HEK293 (cell line): ENCODE measurements at regions not wholly inside any gene's neighbourhood (a gene's known extent, or its start where the extent isn't known, plus 50 kb on each side); places are given as distances from the start of the nearest gene placed in this dataset.

Experiments
- CTCF ChIA-PET: fragments of 350-600 bp; formaldehyde crosslinking; extraction: SDS; loops from one replicate; lab custom pipeline; 2021; ENCODE audit warnings: antibody characterized with exemption; lab: Yijun Ruan, JAX
- POLR2A ChIA-PET: fragments of 300-600 bp; formaldehyde crosslinking; extraction: SDS; loops from one replicate; lab custom pipeline; 2020; ENCODE audit warnings: antibody characterized with exemption, inconsistent platforms; lab: Yijun Ruan, JAX
- H3K27ac ChIP-seq: fragments of 200-500 bp; sonication (Bioruptor generic); 2 replicates; pipeline ENCODE4 v1.5.1; 2014; ENCODE audit warnings: low read depth, low read length, control low read depth, inconsistent platforms; ENCODE audit errors: extremely low read depth
- H3K36me3 ChIP-seq, 2 experiments: fragments of 200-500 bp in 1 of 2; sonication (Bioruptor generic) in 1 of 2; 1 replicate in 1 of 2; 2 replicates in 1 of 2; pipeline ENCODE4 v1.5.1; 2014 to 2017; ENCODE audit warnings: inconsistent platforms in 2 of 2, low read length in 2 of 2; ENCODE audit not compliant: control insufficient read depth in 2 of 2, insufficient read depth in 1 of 2
- H3K4me1 ChIP-seq: fragments of 200-500 bp; sonication (Bioruptor generic); 2 replicates; pipeline ENCODE4 v1.5.1; 2014; ENCODE audit warnings: mild to moderate bottlenecking, low read length, inconsistent platforms; ENCODE audit not compliant: control insufficient read depth, insufficient read depth
- H3K4me3 ChIP-seq: 2 replicates; pipeline ENCODE4 v1.5.1; 2011; ENCODE audit warnings: low read depth, mild to moderate bottlenecking, control low read depth, low read length, moderate library complexity
- H3K9me3 ChIP-seq: fragments of 200-500 bp; sonication (Bioruptor generic); 2 replicates; pipeline ENCODE4 v1.5.1; 2014; ENCODE audit warnings: low read depth, low read length, inconsistent platforms; ENCODE audit not compliant: control insufficient read depth, insufficient read depth
- ATF2 ChIP-seq: fragments of 450-650 bp; formaldehyde crosslinking; IDR thresholded peaks from 2 replicates; pipeline ENCODE4 v1.5.1; 2016; ENCODE audit warnings: missing biosample characterization, missing genetic modification characterization, low read depth
- ELK4 ChIP-seq: IDR thresholded peaks from 2 replicates; pipeline ENCODE4 v1.6.1; 2011; ENCODE audit warnings: mild to moderate bottlenecking, low read depth, low read length, borderline replicate concordance
- GLIS2 ChIP-seq: fragments of 450-650 bp; formaldehyde crosslinking; IDR thresholded peaks from 2 replicates; pipeline ENCODE4 v1.5.1; 2016; ENCODE audit warnings: missing biosample characterization, missing genetic modification characterization
- HOXA7 ChIP-seq: sonication (generic); formaldehyde crosslinking; IDR thresholded peaks from 2 replicates; pipeline ENCODE4 v1.8.1; 2022; ENCODE audit warnings: missing genetic modification reagents, borderline replicate concordance
- SP7 ChIP-seq: fragments of 450-650 bp; formaldehyde crosslinking; IDR thresholded peaks from 2 replicates; pipeline ENCODE4 v1.5.1; 2016; ENCODE audit warnings: missing biosample characterization, missing genetic modification characterization
- WT1 ChIP-seq: fragments of 450-650 bp; formaldehyde crosslinking; IDR thresholded peaks from 2 replicates; pipeline ENCODE4 v1.5.1; 2016; ENCODE audit warnings: missing biosample characterization, missing genetic modification characterization
- ZBTB6 ChIP-seq: fragments of 450-650 bp; formaldehyde crosslinking; IDR thresholded peaks from 2 replicates; pipeline ENCODE4 v1.5.1; 2017; ENCODE audit warnings: missing biosample characterization, missing genetic modification characterization
- ZEB2 ChIP-seq: fragments of 450-650 bp; formaldehyde crosslinking; IDR thresholded peaks from 2 replicates; pipeline ENCODE4 v1.5.1; 2016; ENCODE audit warnings: missing biosample characterization, missing genetic modification characterization
- ZNF223 ChIP-seq: fragments of 450-650 bp; formaldehyde crosslinking; IDR thresholded peaks from 2 replicates; pipeline ENCODE4 v1.5.1; 2016; ENCODE audit warnings: missing biosample characterization, missing genetic modification characterization
- ZNF239 ChIP-seq: fragments of 450-650 bp; formaldehyde crosslinking; IDR thresholded peaks from 2 replicates; pipeline ENCODE4 v1.5.1; 2016; ENCODE audit warnings: missing biosample characterization, missing genetic modification characterization
- ZNF324 ChIP-seq: fragments of 450-650 bp; formaldehyde crosslinking; IDR thresholded peaks from 2 replicates; pipeline ENCODE4 v1.5.1; 2016; ENCODE audit warnings: missing biosample characterization, missing genetic modification characterization
- ZNF350 ChIP-seq: fragments of 450-650 bp; formaldehyde crosslinking; IDR thresholded peaks from 2 replicates; pipeline ENCODE4 v1.5.0; 2017; ENCODE audit warnings: missing biosample characterization, mild to moderate bottlenecking, missing genetic modification characterization
- ZNF544 ChIP-seq: fragments of 450-650 bp; formaldehyde crosslinking; IDR thresholded peaks from 2 replicates; pipeline ENCODE4 v1.5.0; 2017; ENCODE audit warnings: missing biosample characterization, missing genetic modification characterization
- ZNF571 ChIP-seq: fragments of 450-650 bp; formaldehyde crosslinking; IDR thresholded peaks from 2 replicates; pipeline ENCODE4 v1.5.0; 2017; ENCODE audit warnings: missing biosample characterization, missing genetic modification characterization
- ZNF585B ChIP-seq: fragments of 450-650 bp; formaldehyde crosslinking; IDR thresholded peaks from 2 replicates; pipeline ENCODE4 v1.5.1; 2016; ENCODE audit warnings: missing biosample characterization, missing genetic modification characterization
- ZNF600 ChIP-seq: fragments of 450-650 bp; formaldehyde crosslinking; IDR thresholded peaks from 2 replicates; pipeline ENCODE4 v1.5.1; 2016; ENCODE audit warnings: missing biosample characterization, missing genetic modification characterization
- ZSCAN30 ChIP-seq: fragments of 450-650 bp; IDR thresholded peaks from 2 replicates; pipeline ENCODE4 v1.5.1; 2018; ENCODE audit warnings: missing biosample characterization, mild to moderate bottlenecking, missing genetic modification characterization, moderate library complexity
- ZXDB ChIP-seq: fragments of 450-650 bp; formaldehyde crosslinking; IDR thresholded peaks from 2 replicates; pipeline ENCODE4 v1.5.1; 2016; ENCODE audit warnings: missing biosample characterization, missing genetic modification characterization
- TF ChIP-seq, protein P1 (sequence below): fragments of 450-650 bp; formaldehyde crosslinking; IDR thresholded peaks from 2 replicates; pipeline ENCODE4; 2016; ENCODE audit warnings: missing biosample characterization, missing genetic modification characterization
- TF ChIP-seq, protein P2 (sequence below): fragments of 450-650 bp; formaldehyde crosslinking; IDR thresholded peaks from 2 replicates; pipeline ENCODE4 v1.5.1; 2016; ENCODE audit warnings: missing biosample characterization, missing genetic modification characterization
- TF ChIP-seq, protein P3 (sequence below): fragments of 450-650 bp; formaldehyde crosslinking; IDR thresholded peaks from 2 replicates; pipeline ENCODE4 v1.5.1; 2016; ENCODE audit warnings: missing biosample characterization, missing genetic modification characterization

DNA sequence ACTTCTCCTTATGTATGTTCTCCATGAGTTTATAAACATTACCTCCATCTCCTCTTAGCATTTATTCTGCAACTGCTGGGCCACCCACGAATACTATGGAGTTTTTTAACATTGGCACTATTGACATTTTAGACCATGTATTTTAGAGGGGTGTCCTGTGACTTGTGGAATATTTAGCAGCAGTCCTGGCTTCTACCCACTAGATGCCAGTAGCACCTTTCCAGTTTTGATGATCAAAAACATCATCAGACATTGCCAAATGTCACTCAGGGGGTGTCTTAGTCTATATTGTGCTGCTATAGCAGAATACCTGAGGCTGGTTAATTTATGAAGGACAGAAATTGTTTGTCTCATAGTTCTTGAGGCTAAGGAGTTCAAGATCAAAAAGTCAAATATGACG is 187.5 kb upstream of the RORB start (continued):
- TF ChIP-seq, protein P1, sequence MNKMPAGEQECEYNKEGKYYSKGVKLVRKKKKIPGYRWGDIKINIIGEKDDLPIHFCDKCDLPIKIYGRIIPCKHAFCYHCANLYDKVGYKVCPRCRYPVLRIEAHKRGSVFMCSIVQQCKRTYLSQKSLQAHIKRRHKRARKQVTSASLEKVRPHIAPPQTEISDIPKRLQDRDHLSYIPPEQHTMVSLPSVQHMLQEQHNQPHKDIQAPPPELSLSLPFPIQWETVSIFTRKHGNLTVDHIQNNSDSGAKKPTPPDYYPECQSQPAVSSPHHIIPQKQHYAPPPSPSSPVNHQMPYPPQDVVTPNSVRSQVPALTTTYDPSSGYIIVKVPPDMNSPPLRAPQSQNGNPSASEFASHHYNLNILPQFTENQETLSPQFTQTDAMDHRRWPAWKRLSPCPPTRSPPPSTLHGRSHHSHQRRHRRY (tag by site-specific recombination) = no peak
- TF ChIP-seq, protein P2, sequence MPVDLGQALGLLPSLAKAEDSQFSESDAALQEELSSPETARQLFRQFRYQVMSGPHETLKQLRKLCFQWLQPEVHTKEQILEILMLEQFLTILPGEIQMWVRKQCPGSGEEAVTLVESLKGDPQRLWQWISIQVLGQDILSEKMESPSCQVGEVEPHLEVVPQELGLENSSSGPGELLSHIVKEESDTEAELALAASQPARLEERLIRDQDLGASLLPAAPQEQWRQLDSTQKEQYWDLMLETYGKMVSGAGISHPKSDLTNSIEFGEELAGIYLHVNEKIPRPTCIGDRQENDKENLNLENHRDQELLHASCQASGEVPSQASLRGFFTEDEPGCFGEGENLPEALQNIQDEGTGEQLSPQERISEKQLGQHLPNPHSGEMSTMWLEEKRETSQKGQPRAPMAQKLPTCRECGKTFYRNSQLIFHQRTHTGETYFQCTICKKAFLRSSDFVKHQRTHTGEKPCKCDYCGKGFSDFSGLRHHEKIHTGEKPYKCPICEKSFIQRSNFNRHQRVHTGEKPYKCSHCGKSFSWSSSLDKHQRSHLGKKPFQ (tag by site-specific recombination) = no peak
- TF ChIP-seq SP7 (tag by site-specific recombination) (no peak), ZNF600 (tag by site-specific recombination) (no peak), WT1 (no peak)

- Histone ChIP-seq H3K9me3 (no peaks in the 10 kb centered on the region), H3K4me3 (no peak overlapping the region), H3K27ac (no peak overlapping the region), H3K36me3 (no peaks in the 10 kb centered on the region), H3K4me1 (no peaks in the 10 kb centered on the region)
- no peak for TF ChIP-seq ZXDB
- no peak for TF ChIP-seq ZNF350 (tag by site-specific recombination)
- no peak for TF ChIP-seq GLIS2 (tag by site-specific recombination)
- no peak for TF ChIP-seq ZSCAN30 (tag by site-specific recombination)
- TF ChIP-seq ZNF239 = no peak
- no peak for TF ChIP-seq ZNF324 (tag by site-specific recombination)
- no peak for TF ChIP-seq ATF2 (tag by site-specific recombination)
- TF ChIP-seq ELK4 = no peak
- TF ChIP-seq ZNF223 (tag by site-specific recombination) = no peak
- no peak for TF ChIP-seq ZNF571 (tag by site-specific recombination)
- TF ChIP-seq ZNF544 = no peak
- no peak for TF ChIP-seq HOXA7 (CRISPR knock-in tag)
- CTCF ChIA-PET = no interaction called here
- POLR2A ChIA-PET = no interaction called here
Observed at GRCh38 chr9:74317235-74317634, 179.9 kb upstream of the RORB start.

- Histone ChIP-seq H3K9me3 (no peaks in the 10 kb centered on the region), H3K36me3 (no peaks in the 10 kb centered on the region), H3K4me3 (no peak overlapping the region), H3K4me1 (no peaks in the 10 kb centered on the region), H3K27ac (no peak overlapping the region)
- CTCF ChIA-PET = no interaction called here
- TF ChIP-seq ZNF585B (tag by site-specific recombination) (no peak), ZBTB6 (tag by site-specific recombination) (no peak), ZEB2 (tag by site-specific recombination) (no peak)
- TF ChIP-seq, protein P3, sequence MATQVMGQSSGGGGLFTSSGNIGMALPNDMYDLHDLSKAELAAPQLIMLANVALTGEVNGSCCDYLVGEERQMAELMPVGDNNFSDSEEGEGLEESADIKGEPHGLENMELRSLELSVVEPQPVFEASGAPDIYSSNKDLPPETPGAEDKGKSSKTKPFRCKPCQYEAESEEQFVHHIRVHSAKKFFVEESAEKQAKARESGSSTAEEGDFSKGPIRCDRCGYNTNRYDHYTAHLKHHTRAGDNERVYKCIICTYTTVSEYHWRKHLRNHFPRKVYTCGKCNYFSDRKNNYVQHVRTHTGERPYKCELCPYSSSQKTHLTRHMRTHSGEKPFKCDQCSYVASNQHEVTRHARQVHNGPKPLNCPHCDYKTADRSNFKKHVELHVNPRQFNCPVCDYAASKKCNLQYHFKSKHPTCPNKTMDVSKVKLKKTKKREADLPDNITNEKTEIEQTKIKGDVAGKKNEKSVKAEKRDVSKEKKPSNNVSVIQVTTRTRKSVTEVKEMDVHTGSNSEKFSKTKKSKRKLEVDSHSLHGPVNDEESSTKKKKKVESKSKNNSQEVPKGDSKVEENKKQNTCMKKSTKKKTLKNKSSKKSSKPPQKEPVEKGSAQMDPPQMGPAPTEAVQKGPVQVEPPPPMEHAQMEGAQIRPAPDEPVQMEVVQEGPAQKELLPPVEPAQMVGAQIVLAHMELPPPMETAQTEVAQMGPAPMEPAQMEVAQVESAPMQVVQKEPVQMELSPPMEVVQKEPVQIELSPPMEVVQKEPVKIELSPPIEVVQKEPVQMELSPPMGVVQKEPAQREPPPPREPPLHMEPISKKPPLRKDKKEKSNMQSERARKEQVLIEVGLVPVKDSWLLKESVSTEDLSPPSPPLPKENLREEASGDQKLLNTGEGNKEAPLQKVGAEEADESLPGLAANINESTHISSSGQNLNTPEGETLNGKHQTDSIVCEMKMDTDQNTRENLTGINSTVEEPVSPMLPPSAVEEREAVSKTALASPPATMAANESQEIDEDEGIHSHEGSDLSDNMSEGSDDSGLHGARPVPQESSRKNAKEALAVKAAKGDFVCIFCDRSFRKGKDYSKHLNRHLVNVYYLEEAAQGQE (tag by site-specific recombination) = no peak
- POLR2A ChIA-PET = no interaction called here
Observed at GRCh38 chr9:74321396-74321795, 175.7 kb upstream of the RORB start.
